Epidermal melanocyte (primary cell): ENCODE measurements at regions not wholly inside any gene's neighbourhood (a gene's known extent, or its start where the extent isn't known, plus 50 kb on each side); places are given as distances from the start of the nearest gene placed in this dataset.
"Not testable (repeated sequence)": the region's sequence is repeated elsewhere in the genome, so short reads cannot be mapped to it uniquely, and the experiment has no call there.

Experiments
- DNase-seq: peaks from one replicate; pipeline ENCODE4 v3.0.0; 2011; ENCODE audit warnings: low spot score; ENCODE audit not compliant: insufficient read length

DNA sequence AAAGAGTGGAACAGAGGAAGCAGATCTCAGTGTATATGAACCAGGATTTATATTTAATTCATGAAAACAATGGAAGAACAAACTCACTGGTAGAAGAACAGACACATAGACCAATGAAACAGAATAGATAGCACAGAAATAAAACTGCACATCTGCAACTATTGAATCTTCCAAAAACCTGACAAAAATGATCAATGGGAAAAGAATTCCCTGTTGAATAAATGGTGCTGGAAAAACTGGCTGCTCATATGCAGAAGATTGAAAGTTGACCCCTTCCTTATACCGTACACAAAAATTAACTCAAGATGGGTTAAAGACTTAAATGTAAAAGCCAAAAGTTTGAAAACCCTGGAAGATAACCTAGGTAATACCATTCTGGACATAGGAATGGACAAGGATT is 391.0 kb downstream of the MAGEB5 start:
- DNase-seq = no peak

GRCh38 chrX:26597981-26598380 is 382.0 kb downstream of the MAGEB5 start:
- no peak for DNase-seq

DNA sequence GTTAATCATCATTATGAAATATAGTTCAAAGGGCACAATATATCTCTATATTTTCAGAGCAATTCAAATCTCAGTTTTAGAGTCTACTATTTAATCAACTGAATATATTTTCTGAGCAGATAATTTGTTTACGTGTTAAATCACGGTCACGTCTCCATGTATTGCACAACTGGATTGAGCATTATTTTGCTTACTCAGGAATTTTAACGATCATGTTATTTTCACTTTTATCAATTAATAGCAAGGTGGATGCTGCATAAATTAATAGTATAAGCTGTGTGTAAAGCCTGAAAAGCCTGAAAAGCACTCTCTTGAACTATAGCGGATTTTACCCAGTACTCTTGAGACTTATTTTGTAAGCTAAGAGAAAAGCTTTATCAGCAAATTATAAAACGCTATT is 374.9 kb downstream of the MAGEB5 start:
- DNase-seq = no peak

GRCh38 chrX:26586570-26586969 is 370.6 kb downstream of the MAGEB5 start:
- no peak for DNase-seq

- DNase-seq = no peak
Observed at GRCh38 chrX:26581091-26581490, 365.1 kb downstream of the MAGEB5 start.

DNA sequence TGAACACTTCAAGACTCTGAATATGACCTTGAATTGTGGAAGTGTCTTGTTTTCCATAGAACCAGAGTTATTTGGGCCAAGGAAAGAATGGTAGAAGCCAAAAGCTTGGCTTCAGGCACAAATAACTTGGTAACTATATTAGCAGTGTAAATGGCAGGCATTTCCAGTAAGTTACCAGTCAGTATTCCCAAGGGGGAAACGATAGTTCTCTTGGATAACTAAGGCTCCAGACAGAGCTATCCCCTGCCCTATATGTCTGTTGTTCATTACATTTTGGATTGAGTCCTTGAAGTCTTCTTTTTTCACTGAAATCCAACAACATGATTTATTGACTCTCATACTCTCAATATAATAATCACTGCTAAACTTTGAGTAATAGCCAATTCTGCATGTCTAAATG is 364.1 kb downstream of the MAGEB5 start:
- DNase-seq = no peak

GRCh38 chrX:26574234-26574633 is 358.3 kb downstream of the MAGEB5 start:
- no peak for DNase-seq

DNA sequence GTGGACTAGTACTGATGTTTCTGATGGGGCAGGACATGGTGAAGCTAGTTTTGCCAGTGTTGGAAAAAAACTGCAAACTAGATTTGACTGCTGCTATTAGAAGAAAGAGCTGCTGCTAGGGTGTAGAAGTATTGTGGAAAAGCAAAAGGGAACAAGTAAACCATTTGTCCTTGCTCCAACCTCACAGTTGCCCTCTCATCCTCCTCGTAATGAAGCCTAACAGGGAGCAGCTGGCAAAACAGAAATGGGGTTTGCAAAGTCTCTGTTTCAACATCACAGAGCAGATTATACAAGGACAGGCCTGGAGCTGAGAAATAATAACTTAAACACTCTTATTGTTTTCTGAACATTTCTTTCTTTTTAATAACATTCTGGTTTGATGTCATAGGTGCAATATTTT is 346.2 kb downstream of the MAGEB5 start:
- DNase-seq = no peak

DNA sequence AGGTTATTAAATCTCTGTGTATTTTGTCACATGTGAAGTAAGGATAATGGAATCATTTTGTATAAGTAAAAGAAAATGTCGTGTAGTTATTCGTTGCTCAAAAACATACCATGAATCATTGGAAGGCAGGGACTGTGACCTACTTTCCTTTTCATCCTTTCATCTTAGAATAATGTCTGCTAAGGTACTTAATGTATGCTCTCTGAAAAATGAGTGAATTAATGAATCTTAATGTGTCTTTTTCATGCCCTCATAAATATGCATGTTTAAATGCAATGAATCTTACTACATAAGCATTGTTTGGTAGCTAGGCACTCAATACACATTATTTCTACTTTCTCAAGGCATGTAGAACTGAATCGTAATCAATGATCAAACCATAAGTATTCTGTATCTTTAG is 343.9 kb downstream of the MAGEB5 start:
- no peak for DNase-seq

DNA sequence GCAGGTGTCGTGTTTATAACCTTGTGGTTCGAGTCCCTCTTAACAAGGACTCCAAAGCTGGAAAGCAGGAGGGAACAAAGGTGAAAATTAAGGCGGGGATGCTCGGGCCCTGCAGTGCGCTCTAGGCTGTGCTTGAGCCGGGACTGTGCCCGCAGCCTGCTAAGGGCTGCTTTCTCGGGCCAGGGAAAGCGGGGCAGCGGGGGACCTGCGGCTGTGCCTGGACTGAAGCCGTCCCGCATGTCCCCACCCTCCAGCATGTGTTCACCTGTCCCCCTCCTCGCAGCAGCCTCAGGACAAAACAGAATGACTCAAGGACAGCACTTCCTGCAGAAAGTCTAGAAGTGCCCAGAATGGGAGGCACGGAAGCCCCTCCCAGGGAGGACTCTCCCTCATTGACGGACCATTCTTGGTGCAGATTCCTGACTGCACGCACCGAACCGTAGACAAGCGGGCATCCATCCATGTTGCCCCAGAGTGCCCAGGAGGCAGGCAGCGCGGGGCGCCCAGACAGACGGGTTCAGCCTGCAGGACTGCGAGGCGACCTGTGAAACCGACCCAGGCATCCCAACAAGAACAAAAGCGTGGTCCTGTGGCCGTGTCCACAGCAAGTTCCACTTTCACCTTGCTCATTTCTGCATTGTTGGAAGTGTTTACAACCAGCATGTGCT is 342.9 kb downstream of the MAGEB5 start:
- DNase-seq = no peak

- DNase-seq = no peak
Observed at GRCh38 chrX:26557691-26558321, 341.8 kb downstream of the MAGEB5 start.

- DNase-seq = not testable (repeated sequence)
Observed at GRCh38 chrX:26525768-26526167, 309.8 kb downstream of the MAGEB5 start.

GRCh38 chrX:26522501-26522900 is 306.5 kb downstream of the MAGEB5 start:
- DNase-seq = no peak

- no peak for DNase-seq
Observed at GRCh38 chrX:26511589-26512363, 295.8 kb downstream of the MAGEB5 start.

DNA sequence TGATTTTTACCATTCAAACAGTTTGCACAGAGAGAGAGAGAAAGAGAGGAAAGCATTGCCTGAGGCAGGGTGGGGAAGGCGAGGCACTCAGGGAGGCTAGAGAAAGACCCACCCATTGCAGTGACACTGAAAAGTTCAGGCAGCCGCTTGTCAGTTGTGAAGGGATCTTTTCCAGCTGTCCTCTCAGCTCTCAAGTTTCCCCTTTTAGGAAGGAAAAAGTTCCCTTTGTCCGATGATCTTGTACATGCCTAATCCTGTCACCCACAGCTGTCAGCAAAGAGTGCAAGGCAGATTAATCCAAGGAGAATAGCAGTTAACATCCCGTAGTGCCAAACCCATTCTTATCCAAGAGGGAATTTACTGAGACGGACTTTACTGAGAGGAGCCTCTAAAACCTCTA is 255.0 kb downstream of the MAGEB5 start:
- no peak for DNase-seq

- no peak for DNase-seq
Observed at GRCh38 chrX:26466387-26466786, 250.4 kb downstream of the MAGEB5 start.

- DNase-seq = no peak
Observed at GRCh38 chrX:26445288-26445687, 229.3 kb downstream of the MAGEB5 start.

- DNase-seq = not testable (repeated sequence)
Observed at GRCh38 chrX:26444417-26444816, 228.4 kb downstream of the MAGEB5 start.

DNA sequence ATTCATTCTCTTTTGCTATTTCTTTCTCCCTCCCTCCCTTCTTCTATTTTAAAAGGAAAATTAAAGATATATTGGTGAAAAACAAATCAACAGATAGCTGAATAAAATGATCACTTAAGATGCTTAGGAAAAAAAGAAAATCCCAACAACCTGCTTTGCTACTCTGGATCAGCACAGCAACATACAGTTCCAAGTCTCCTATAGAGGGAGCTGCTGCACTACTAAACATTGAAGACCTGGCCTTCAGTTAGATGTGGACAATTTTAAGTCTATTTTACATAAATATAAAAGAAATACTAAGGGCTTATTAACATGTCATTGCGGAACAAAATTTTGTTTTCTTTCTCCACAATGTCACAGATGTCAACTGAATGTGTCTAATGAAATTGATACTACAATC is 226.4 kb downstream of the MAGEB5 start:
- no peak for DNase-seq

- no peak for DNase-seq
Observed at GRCh38 chrX:26414534-26414933, 198.6 kb downstream of the MAGEB5 start.

GRCh38 chrX:26411045-26411444 is 195.1 kb downstream of the MAGEB5 start:
- no peak for DNase-seq

DNA sequence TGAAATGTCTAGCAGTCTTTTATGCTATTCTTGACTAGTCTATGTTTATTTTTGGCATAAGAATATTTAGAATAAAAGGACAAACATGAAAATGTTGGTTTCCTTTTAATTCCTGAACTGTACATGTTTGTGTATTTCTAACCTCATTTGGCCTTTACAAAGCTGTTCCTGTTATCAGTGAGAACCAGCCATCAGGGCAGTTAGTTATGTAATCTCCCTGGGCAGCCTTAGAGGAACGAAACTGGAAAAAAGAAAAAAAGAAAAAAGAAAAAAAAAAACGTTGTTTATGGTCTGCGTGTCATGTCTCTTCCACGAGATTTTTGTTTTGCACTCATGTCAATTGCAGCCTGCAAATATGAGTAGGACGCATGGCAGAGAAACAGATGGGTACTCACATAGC is 193.7 kb downstream of the MAGEB5 start:
- DNase-seq = no peak

DNA sequence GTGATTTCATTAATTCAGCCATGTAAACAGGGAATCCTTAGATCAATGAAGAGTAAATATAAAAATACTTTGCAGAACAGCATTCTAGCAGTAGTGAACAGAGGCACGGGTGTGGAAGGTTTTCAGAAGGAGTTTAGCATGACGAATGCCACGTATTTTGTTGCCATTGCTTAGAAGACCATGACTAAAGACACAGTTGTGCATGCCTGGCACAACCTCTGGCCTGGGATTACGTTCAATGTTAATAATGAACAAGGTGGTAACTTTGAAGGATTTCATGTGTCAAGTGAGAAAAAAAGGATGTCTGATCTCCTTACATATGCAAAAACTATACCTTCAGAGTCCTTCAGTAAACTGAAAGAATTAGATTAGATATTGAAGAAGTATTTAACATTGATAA is 171.9 kb downstream of the MAGEB5 start:
- DNase-seq = no peak
